T-helper 22 cell (primary cell): ENCODE measurements at regions not wholly inside any gene's neighbourhood (a gene's known extent, or its start where the extent isn't known, plus 50 kb on each side); places are given as distances from the start of the nearest gene placed in this dataset.
"Not testable (repeated sequence)": the region's sequence is repeated elsewhere in the genome, so short reads cannot be mapped to it uniquely, and the experiment has no call there.

Experiments used
- DNase-seq: peaks from one replicate; pipeline ENCODE4 v3.0.0-alpha.2; 2020; ENCODE audit warnings: low read depth

GRCh38 chr2:215831296-215831913 lies 181.9 kb downstream of the MREG start:
- no peak for DNase-seq

DNA sequence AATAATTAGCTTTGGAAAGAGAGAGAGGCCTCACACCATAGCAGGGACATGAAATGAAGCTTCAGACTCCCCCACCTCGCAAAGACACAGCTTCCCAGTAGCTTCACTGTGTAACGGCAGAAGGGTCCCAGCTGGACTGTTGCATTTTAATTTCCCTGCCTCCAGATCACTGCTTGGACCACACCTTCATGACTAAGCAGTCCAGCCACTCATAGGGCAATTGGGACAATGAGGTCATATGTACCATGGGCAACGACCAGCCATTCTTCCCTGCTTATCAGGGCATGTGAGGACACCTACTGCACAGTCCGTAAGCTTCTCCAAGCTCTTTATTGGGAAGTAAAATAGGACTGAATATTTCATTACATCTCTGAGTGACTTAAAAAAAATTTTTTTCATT lies 183.0 kb downstream of the MREG start:
- no peak for DNase-seq

DNA sequence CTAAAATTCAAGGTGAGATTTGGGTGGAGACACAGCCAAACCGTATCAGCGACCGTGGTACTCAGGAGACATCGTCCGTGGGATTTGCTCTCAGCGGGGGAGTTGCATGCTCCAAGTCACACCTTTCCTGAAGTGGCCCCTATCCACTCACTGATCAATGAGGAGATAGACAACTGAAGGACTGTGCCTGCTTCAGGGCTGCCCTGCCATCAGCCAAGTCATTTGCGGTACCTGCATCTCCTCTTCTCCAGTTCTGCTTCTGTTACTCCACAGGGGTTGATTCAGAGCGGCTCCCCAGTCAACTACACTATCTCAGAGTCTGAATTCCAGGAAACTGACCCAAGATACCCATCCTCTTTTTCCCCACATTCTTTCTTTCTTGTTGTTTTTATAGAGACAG lies 184.1 kb downstream of the MREG start:
- no peak for DNase-seq

GRCh38 chr2:215828528-215829184 lies 184.7 kb downstream of the MREG start:
- DNase-seq: no peak

- DNase-seq: no peak
Observed at GRCh38 chr2:215826838-215827441, 186.4 kb downstream of the MREG start.

- no peak for DNase-seq
Observed at GRCh38 chr2:215826376-215826775, 187.0 kb downstream of the MREG start.

DNA sequence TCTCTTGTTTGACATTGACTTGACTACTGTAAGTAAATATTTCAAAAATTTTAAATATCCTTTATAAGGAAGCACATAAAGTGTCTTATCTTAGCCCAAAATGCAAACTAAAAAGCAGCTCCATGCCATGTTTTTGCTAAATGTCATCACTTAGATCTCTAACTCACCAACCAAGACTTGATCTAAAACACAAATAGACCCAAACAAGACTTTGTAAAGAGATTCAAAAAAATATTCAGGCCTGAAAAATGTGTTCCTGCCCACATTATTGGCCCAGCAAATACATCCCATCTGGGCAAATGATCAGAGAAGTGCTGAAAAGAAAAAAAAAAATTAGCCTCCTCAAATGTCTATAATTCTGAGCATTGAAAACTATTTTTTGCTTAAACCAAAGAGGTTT lies 187.6 kb downstream of the MREG start:
- DNase-seq: no peak

- DNase-seq: not testable (repeated sequence)
Observed at GRCh38 chr2:215821298-215821697, 192.1 kb downstream of the MREG start.

GRCh38 chr2:215819713-215820112 lies 193.6 kb downstream of the MREG start:
- DNase-seq: not testable (repeated sequence)

- no peak for DNase-seq
Observed at GRCh38 chr2:215817046-215817445, 196.3 kb downstream of the MREG start.

DNA sequence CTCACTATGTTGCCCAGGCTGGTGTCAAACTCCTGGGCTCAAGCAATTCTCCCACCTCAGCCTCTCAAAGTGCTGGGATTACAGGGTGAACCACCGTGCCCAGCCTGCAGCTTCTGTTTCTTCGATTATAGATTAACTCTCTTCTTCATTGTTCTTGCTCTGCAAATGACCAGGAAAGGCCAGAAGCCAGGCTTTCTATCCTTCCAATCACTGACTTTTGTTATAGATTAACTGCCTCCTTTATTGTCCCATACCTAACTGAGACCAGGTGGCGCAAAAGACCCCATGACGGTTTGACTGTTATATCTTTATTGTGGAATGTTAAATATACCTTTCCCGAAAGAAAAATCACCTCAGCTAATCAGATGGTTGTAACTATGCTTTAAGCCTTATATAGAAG lies 196.9 kb downstream of the MREG start:
- no peak for DNase-seq

GRCh38 chr2:215815960-215816359 lies 197.4 kb downstream of the MREG start:
- no peak for DNase-seq

DNA sequence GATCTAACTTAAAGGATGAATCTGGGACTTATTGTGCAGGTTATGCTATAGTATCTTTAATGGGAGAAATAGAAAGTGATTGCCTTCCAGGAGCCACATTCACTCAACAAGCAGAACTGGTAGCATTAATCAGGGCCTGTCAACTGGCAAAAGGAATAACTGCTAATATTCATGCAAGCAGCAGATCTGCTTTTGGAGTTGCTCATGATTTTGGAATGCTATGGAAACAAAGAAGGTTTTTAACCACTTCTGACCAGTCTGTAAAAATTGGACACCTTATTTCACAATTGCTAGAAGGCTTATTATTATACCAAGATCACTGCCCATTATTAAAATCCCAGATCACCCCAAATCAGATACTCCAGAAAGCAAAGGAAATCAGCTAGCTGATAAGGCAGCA lies 200.4 kb downstream of the MREG start:
- no peak for DNase-seq

DNA sequence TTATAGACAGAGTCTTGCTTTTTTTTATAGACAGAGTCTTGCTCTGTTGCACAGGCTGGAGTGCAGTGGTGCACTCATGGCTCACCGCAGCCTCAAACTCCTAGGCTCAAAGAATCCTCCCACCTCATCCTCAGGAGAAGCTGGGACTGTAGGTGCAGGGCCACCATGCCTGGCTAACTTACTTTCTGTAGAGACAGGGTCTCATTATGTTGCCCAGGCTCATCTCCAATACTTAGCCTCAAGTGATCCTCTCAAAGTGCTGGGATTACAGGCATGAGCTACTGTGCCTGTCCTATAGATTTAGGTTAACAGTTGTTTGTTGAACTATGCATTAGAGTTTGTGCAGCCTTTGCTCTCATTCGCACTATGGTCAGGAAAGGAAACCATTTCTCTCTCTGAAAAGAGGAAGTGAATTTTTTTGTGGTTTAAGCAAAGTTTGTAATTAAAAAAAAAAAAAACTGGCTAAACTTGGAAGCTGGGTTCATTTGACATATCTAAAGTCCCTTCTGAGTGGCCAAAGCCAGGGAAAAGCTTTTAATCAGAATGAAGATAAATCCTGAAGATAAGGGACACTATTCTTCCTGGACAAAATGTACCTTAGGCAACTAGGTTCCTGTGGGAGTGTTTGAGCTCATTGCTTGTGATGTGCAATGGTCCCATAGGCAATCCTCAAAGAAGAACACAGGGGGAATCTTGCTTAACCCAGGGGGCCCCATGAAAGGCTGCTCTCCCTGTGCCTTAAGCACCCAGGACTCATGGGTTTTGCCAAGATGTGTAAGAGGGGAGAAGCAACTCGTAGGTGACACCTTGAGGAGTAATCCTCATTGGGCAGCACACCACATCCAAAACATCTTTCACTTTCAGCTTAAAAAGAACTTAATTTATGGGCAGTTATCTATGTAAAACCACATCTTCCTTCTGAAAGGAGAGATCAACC lies 201.7 kb downstream of the MREG start:
- DNase-seq: no peak

GRCh38 chr2:215811003-215811402 lies 202.3 kb downstream of the MREG start:
- no peak for DNase-seq

GRCh38 chr2:215808996-215809395 lies 204.4 kb downstream of the MREG start:
- no peak for DNase-seq

- no peak for DNase-seq
Observed at GRCh38 chr2:215808194-215808593, 205.2 kb downstream of the MREG start.

- no peak for DNase-seq
Observed at GRCh38 chr2:215805493-215805892, 207.9 kb downstream of the MREG start.

GRCh38 chr2:215803150-215803549 lies 210.2 kb downstream of the MREG start:
- DNase-seq: no peak

DNA sequence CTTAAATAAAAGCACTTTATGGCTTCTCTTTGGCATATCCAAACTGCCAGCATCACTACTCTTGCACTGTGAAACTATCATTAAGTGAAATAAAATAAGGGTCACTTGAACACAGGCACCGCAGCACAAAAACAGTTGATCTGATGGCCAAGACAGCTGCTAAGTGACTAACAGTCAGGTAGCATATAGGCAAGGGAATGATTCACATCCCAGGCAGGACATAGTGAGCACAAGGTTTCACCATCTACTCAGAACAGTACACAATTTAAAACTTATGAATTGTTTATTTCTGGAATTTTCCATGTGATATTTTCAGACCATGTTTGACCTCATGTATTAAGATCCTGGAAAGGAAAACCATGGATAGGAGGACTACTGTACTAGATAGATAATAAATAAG lies 214.2 kb downstream of the MREG start:
- DNase-seq: no peak

DNA sequence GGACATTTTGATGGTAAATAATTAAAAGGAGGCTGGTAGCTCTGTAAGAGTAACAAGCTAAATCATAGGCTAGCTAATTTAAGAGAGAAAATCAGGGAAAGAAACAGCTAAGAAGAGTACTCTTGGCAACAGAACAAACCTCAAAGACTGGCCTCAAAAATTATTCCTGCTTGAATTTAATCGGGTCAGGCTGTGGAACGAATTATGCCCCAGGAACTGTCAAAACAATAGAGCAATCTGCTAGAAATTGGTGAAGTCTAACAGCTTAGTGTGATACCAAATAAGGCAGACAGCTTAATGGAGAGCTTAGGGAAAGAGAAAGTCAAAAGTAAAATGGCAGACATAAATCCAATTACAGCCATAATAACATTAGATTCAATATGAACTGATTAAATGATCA lies 215.7 kb downstream of the MREG start:
- DNase-seq: no peak

- DNase-seq: no peak
Observed at GRCh38 chr2:215796140-215796855, 217.1 kb downstream of the MREG start.
